Nephron (organoid): ENCODE measurements at regions not wholly inside any gene's neighbourhood (a gene's known extent, or its start where the extent isn't known, plus 50 kb on each side); places are given as distances from the start of the nearest gene placed in this dataset.

Experiments used
- H3K27ac Mint-ChIP-seq, 3 experiments: 2 replicates each; pipeline ENCODE4 v1.8.0; 2020; ENCODE audit warnings: mixed read lengths in 3 of 3, mild to moderate bottlenecking in 2 of 3, moderate library complexity in 1 of 3
- H3K27me3 Mint-ChIP-seq: 2 replicates; pipeline ENCODE4 v1.8.0; 2021; ENCODE audit warnings: low read depth, mild to moderate bottlenecking, moderate library complexity, mixed read lengths
- H3K36me3 Mint-ChIP-seq: 2 replicates; pipeline ENCODE4 v1.8.0; 2020; ENCODE audit warnings: low read depth, mixed read lengths
- H3K4me1 Mint-ChIP-seq: 2 replicates; pipeline ENCODE4 v1.8.0; 2020; ENCODE audit warnings: mixed read lengths
- H3K4me3 Mint-ChIP-seq, 3 experiments: 2 replicates each; pipeline ENCODE4 v1.8.0; 2020; ENCODE audit warnings: mild to moderate bottlenecking in 3 of 3, mixed read lengths in 3 of 3, moderate library complexity in 2 of 3
- H3K9me3 Mint-ChIP-seq: 2 replicates; pipeline ENCODE4 v1.8.0; 2020; ENCODE audit warnings: mixed read lengths
- CTCF ChIP-seq, 3 experiments: fragments of 200-600 bp; sonication (generic); IDR thresholded peaks; one replicate each; pipeline ENCODE4 v1.5.0; 2021; ENCODE audit warnings: antibody characterized with exemption in 3 of 3; ENCODE audit not compliant: unreplicated experiment in 3 of 3

GRCh38 chr4:129903861-129904260 is 807.9 kb downstream of the C4orf33 start:
- no peak overlapping the region for H3K27ac Mint-ChIP-seq
- H3K36me3 Mint-ChIP-seq: no peaks in the 10 kb centered on the region
- no peak for TF ChIP-seq CTCF (IDR thresholded peaks at IDR 0.05; ENCODE audit: unreplicated experiment in 3 of 3)
- H3K4me1 Mint-ChIP-seq: no peaks in the 10 kb centered on the region
- H3K27me3 Mint-ChIP-seq: no peaks in the 10 kb centered on the region
- no peak overlapping the region for H3K4me3 Mint-ChIP-seq
- H3K9me3 Mint-ChIP-seq: peaks cover 4% of the 10 kb centered on the region

DNA sequence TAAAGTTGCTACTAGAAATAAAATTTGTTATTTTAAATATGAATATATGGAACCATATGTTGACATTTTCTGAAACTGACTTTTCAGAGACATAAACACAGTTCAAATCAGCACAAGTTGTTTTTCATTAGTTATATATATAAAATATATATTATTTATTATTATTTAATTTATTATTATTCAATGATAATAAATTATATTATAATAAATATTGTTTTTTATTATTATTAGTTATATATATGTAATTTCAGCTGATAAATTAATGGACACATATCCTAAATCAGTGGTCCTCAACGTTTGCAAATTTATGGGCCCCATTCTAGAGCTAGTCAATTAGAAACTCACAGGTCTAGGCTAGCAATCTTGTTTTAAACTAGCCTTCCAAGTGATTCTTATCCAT is 809.3 kb downstream of the C4orf33 start:
- no peak overlapping the region for H3K4me3 Mint-ChIP-seq
- H3K4me1 Mint-ChIP-seq: no peaks in the 10 kb centered on the region
- peaks cover 4% of the 10 kb centered on the region for H3K9me3 Mint-ChIP-seq
- H3K36me3 Mint-ChIP-seq: no peaks in the 10 kb centered on the region
- no peaks in the 10 kb centered on the region for H3K27me3 Mint-ChIP-seq
- TF ChIP-seq CTCF (IDR thresholded peaks at IDR 0.05; ENCODE audit: unreplicated experiment in 3 of 3): no peak
- H3K27ac Mint-ChIP-seq: no peak overlapping the region

GRCh38 chr4:129908117-129908516 is 812.2 kb downstream of the C4orf33 start:
- Mint-ChIP-seq H3K27ac (no peak overlapping the region), H3K27me3 (no peaks in the 10 kb centered on the region), H3K9me3 (peaks cover 2% of the 10 kb centered on the region), H3K4me3 (no peak overlapping the region), H3K4me1 (no peaks in the 10 kb centered on the region), H3K36me3 (no peaks in the 10 kb centered on the region)
- no peak for TF ChIP-seq CTCF (IDR thresholded peaks at IDR 0.05; ENCODE audit: unreplicated experiment in 3 of 3)

GRCh38 chr4:129916991-129917390 is 821.0 kb downstream of the C4orf33 start:
- no peaks in the 10 kb centered on the region for H3K9me3 Mint-ChIP-seq

GRCh38 chr4:129917651-129918050 is 821.7 kb downstream of the C4orf33 start:
- TF ChIP-seq CTCF (IDR thresholded peaks at IDR 0.05; ENCODE audit: unreplicated experiment in 3 of 3): no peak
- no peaks in the 10 kb centered on the region for H3K4me1 Mint-ChIP-seq
- H3K36me3 Mint-ChIP-seq: no peaks in the 10 kb centered on the region
- no peak overlapping the region for H3K27ac Mint-ChIP-seq
- H3K27me3 Mint-ChIP-seq: no peaks in the 10 kb centered on the region
- H3K4me3 Mint-ChIP-seq: no peak overlapping the region
- no peaks in the 10 kb centered on the region for H3K9me3 Mint-ChIP-seq

More at GRCh38 chr4:129916991-129917390, 821.0 kb downstream of the C4orf33 start:
- H3K36me3 Mint-ChIP-seq: no peaks in the 10 kb centered on the region
- H3K27ac Mint-ChIP-seq: no peak overlapping the region
- no peak for TF ChIP-seq CTCF (IDR thresholded peaks at IDR 0.05; ENCODE audit: unreplicated experiment in 3 of 3)
- no peaks in the 10 kb centered on the region for H3K27me3 Mint-ChIP-seq
- H3K4me1 Mint-ChIP-seq: no peaks in the 10 kb centered on the region
- no peak overlapping the region for H3K4me3 Mint-ChIP-seq

- TF ChIP-seq CTCF (IDR thresholded peaks at IDR 0.05; ENCODE audit: unreplicated experiment in 3 of 3): peak in 1 of 3 experiments; percentile 50
- no peaks in the 10 kb centered on the region for H3K27me3 Mint-ChIP-seq
- no peaks in the 10 kb centered on the region for H3K4me1 Mint-ChIP-seq
- no peak overlapping the region for H3K27ac Mint-ChIP-seq
- no peaks in the 10 kb centered on the region for H3K9me3 Mint-ChIP-seq
- no peak overlapping the region for H3K4me3 Mint-ChIP-seq
- H3K36me3 Mint-ChIP-seq: no peaks in the 10 kb centered on the region
Measured at GRCh38 chr4:129926936-129927335, 831.0 kb downstream of the C4orf33 start.
